HCT116 (cell line): ENCODE measurements at regions not wholly inside any gene's neighbourhood (a gene's known extent, or its start where the extent isn't known, plus 50 kb on each side); places are given as distances from the start of the nearest gene placed in this dataset.

ENCODE experiments used
- ATAC-seq: fragments of 200-7000 bp; cut with Tn5 transposase; 2 replicates; pipeline ENCODE4 v1.9.1; 2020; ENCODE audit warnings: mild to moderate bottlenecking, moderate library complexity
- BruUV-seq: library from RNA; stranded (reverse); fragments of 400-500 nt; replicated peaks from 2 replicates; lab custom pipeline; 2021; lab: Mats Ljungman, UMichigan
- CTCF ChIA-PET: fragments of 300-600 bp; sonication (Branson Sonifier 250); formaldehyde crosslinking; loops from one replicate; lab custom pipeline; 2021; ENCODE audit warnings: antibody characterized with exemption; lab: Charles Lee
- POLR2A ChIA-PET: fragments of 300-600, 350-600 bp; sonication (Branson Sonifier 250); formaldehyde crosslinking; loops from one replicate; lab custom pipeline; 2021; ENCODE audit warnings: antibody characterized with exemption; lab: Charles Lee
- RAD21 ChIA-PET, 2 experiments: fragments of 300-600 bp; sonication (Branson Sonifier 250); formaldehyde crosslinking; loops; one replicate each; lab custom pipeline; 2023; ENCODE audit warnings: low total read pairs in 2 of 2; ENCODE audit not compliant: uncharacterized antibody in 2 of 2, unreplicated experiment in 2 of 2, low non-redundant PET in 1 of 2; lab: Charles Lee
- DNase-seq: peaks from one replicate; pipeline ENCODE4 v3.0.0-alpha.2; 2010; ENCODE audit warnings: low read depth, low spot score
- H2AFZ ChIP-seq: fragments of 200-600 bp; shearing (Covaris generic), sonication (generic); 2 replicates; pipeline ENCODE4 v1.6.1; 2017; ENCODE audit warnings: low read depth, mixed run types, mixed read lengths, antibody characterized with exemption, low read length; ENCODE audit not compliant: poor library complexity, severe bottlenecking
- H3K27ac ChIP-seq: 2 replicates; pipeline ENCODE4 v1.5.1; 2012; ENCODE audit warnings: low read depth, low read length
- H3K27me3 ChIP-seq: fragments of 200-600 bp; sonication (generic); 2 replicates; pipeline ENCODE4 v1.6.1; 2016; ENCODE audit warnings: mixed run types, low read length, mixed read lengths; ENCODE audit not compliant: insufficient read depth
- H3K36me3 ChIP-seq, 2 experiments: fragments of 200-500 bp in 1 of 2; fragments of 200-600 bp in 1 of 2; sonication (Bioruptor generic) in 1 of 2; sonication (generic) in 1 of 2; 2 replicates each; pipeline versions ENCODE4 v1.5.1 to v1.6.1; 2014 to 2016; ENCODE audit warnings: low read length in 2 of 2, inconsistent platforms in 1 of 2, mixed read lengths in 1 of 2, mixed run types in 1 of 2; ENCODE audit not compliant: insufficient read depth in 2 of 2, control insufficient read depth in 1 of 2
- H3K4me1 ChIP-seq, 2 experiments: fragments of 200-600 bp in 1 of 2; sonication (generic) in 1 of 2; 2 replicates each; pipeline versions ENCODE4 v1.5.1 to v1.6.1; 2012 to 2017; ENCODE audit warnings: low read length in 2 of 2, inconsistent platforms in 1 of 2, mild to moderate bottlenecking in 1 of 2, mixed read lengths in 1 of 2, mixed run types in 1 of 2, moderate library complexity in 1 of 2; ENCODE audit not compliant: insufficient read depth in 2 of 2, control insufficient read depth in 1 of 2
- H3K4me2 ChIP-seq: fragments of 200-600 bp; sonication (generic); 2 replicates; pipeline ENCODE4 v1.6.1; 2017; ENCODE audit warnings: mixed run types, low read length, mixed read lengths
- H3K4me3 ChIP-seq, 2 experiments: fragments of 200-600 bp in 1 of 2; sonication (generic) in 1 of 2; replicated peaks in 1 of 2; 2 replicates each; pipeline ENCODE4 v1.5.1; 2011 to 2016; ENCODE audit warnings: low read length in 2 of 2, control low read depth in 1 of 2, low read depth in 1 of 2, mild to moderate bottlenecking in 1 of 2, mixed read lengths in 1 of 2, mixed run types in 1 of 2
- H3K79me2 ChIP-seq: fragments of 200-600 bp; sonication (generic); 2 replicates; pipeline ENCODE4 v1.6.1; 2017; ENCODE audit warnings: mild to moderate bottlenecking, mixed run types, low read length, moderate library complexity, mixed read lengths; ENCODE audit not compliant: insufficient read depth
- H3K9ac ChIP-seq: fragments of 200-600 bp; sonication (generic); 2 replicates; pipeline ENCODE4 v1.6.1; 2016; ENCODE audit warnings: low read length, mixed read lengths
- H3K9me2 ChIP-seq: fragments of 200-600 bp; sonication (generic), shearing (Covaris generic); 2 replicates; pipeline ENCODE4 v1.6.1; 2017; ENCODE audit warnings: mixed run types, mild to moderate bottlenecking, moderate library complexity; ENCODE audit not compliant: insufficient read depth
- H3K9me3 ChIP-seq, 2 experiments: fragments of 200-500 bp in 1 of 2; fragments of 200-600 bp in 1 of 2; sonication (Bioruptor generic) in 1 of 2; sonication (generic) in 1 of 2; 2 replicates each; pipeline ENCODE4 v1.6.1; 2014 to 2017; ENCODE audit warnings: low read length in 2 of 2, mixed read lengths in 2 of 2, inconsistent platforms in 1 of 2, low read depth in 1 of 2, mild to moderate bottlenecking in 1 of 2, mixed run types in 1 of 2, moderate library complexity in 1 of 2; ENCODE audit not compliant: control insufficient read depth in 1 of 2, insufficient read depth in 1 of 2
- H4K20me1 ChIP-seq: fragments of 200-600 bp; sonication (generic), shearing (Covaris generic); 2 replicates; pipeline ENCODE4 v1.6.1; 2017; ENCODE audit warnings: mixed run types, mild to moderate bottlenecking, moderate library complexity; ENCODE audit not compliant: insufficient read depth
- ATF3 ChIP-seq: IDR thresholded peaks from 2 replicates; pipeline ENCODE4 v1.6.1; 2012
- CBX3 ChIP-seq: IDR thresholded peaks from 2 replicates; pipeline ENCODE4 v1.6.1; 2012; ENCODE audit warnings: low read depth
- FOSL1 ChIP-seq: IDR thresholded peaks from 2 replicates; pipeline ENCODE4 v1.6.1; 2012; ENCODE audit warnings: low read depth
- MAX ChIP-seq: IDR thresholded peaks from 2 replicates; pipeline ENCODE4 v1.6.1; 2012
- SIN3A ChIP-seq: IDR thresholded peaks from 2 replicates; pipeline ENCODE4 v1.6.1; 2012; ENCODE audit warnings: low read depth
- YY1 ChIP-seq: IDR thresholded peaks from 2 replicates; pipeline ENCODE4 v1.6.1; 2011; ENCODE audit warnings: low read length, low read depth, moderate library complexity, mild to moderate bottlenecking; ENCODE audit not compliant: insufficient replicate concordance; ENCODE audit errors: extremely low read depth
- intact Hi-C: fragments of 100-400 bp; cut with micrococcal nuclease; formaldehyde crosslinking; loops from 2 replicates; pipeline ENCODE4 v1.10.0; 2022
- TF ChIP-seq, protein P1 (sequence below): IDR thresholded peaks from 2 replicates; pipeline ENCODE4 v1.6.1; 2011; ENCODE audit warnings: mild to moderate bottlenecking, low read length, moderate library complexity; ENCODE audit not compliant: insufficient replicate concordance; ENCODE audit errors: extremely low read depth
- TF ChIP-seq, protein P2 (sequence below): IDR thresholded peaks from 2 replicates; pipeline ENCODE4 v1.6.1; 2012; ENCODE audit warnings: low read depth
- TF ChIP-seq, protein P3 (sequence below), 3 experiments: fragments of 200-600 bp in 1 of 3; sonication (generic) in 1 of 3; IDR thresholded peaks in 2 of 3; conservative IDR thresholded peaks in 1 of 3; 2 replicates each; pipeline ENCODE4 v1.5.1; 2012 to 2017; ENCODE audit warnings: low read depth in 2 of 3, low read length in 2 of 3, antibody characterized with exemption in 1 of 3, borderline replicate concordance in 1 of 3, control low read depth in 1 of 3, mild to moderate bottlenecking in 1 of 3, mixed read lengths in 1 of 3, mixed run types in 1 of 3, moderate library complexity in 1 of 3; ENCODE audit not compliant: insufficient read depth in 1 of 3

GRCh38 chr6:84906514-84906913 lies 142.1 kb upstream of the TBX18 start:
- no peaks in the 10 kb centered on the region for H3K36me3 ChIP-seq
- intact Hi-C loops = no loop called here
- H3K9ac ChIP-seq = no peak overlapping the region
- ChIA-PET CTCF (no interaction called here), POLR2A (no interaction called here), RAD21 (no interaction called here)
- H3K4me3 ChIP-seq = no peak overlapping the region
- H3K9me2 ChIP-seq = no peaks in the 10 kb centered on the region
- ATAC-seq (no peak), DNase-seq (no peak)
- H3K4me2 ChIP-seq = no peak overlapping the region
- TF ChIP-seq MAX (no peak), SIN3A (no peak), ATF3 (no peak), YY1 (no peak), CBX3 (no peak), FOSL1 (no peak)
- TF ChIP-seq, protein P1, sequence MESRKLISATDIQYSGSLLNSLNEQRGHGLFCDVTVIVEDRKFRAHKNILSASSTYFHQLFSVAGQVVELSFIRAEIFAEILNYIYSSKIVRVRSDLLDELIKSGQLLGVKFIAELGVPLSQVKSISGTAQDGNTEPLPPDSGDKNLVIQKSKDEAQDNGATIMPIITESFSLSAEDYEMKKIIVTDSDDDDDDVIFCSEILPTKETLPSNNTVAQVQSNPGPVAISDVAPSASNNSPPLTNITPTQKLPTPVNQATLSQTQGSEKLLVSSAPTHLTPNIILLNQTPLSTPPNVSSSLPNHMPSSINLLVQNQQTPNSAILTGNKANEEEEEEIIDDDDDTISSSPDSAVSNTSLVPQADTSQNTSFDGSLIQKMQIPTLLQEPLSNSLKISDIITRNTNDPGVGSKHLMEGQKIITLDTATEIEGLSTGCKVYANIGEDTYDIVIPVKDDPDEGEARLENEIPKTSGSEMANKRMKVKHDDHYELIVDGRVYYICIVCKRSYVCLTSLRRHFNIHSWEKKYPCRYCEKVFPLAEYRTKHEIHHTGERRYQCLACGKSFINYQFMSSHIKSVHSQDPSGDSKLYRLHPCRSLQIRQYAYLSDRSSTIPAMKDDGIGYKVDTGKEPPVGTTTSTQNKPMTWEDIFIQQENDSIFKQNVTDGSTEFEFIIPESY = no peak
- TF ChIP-seq, protein P2, sequence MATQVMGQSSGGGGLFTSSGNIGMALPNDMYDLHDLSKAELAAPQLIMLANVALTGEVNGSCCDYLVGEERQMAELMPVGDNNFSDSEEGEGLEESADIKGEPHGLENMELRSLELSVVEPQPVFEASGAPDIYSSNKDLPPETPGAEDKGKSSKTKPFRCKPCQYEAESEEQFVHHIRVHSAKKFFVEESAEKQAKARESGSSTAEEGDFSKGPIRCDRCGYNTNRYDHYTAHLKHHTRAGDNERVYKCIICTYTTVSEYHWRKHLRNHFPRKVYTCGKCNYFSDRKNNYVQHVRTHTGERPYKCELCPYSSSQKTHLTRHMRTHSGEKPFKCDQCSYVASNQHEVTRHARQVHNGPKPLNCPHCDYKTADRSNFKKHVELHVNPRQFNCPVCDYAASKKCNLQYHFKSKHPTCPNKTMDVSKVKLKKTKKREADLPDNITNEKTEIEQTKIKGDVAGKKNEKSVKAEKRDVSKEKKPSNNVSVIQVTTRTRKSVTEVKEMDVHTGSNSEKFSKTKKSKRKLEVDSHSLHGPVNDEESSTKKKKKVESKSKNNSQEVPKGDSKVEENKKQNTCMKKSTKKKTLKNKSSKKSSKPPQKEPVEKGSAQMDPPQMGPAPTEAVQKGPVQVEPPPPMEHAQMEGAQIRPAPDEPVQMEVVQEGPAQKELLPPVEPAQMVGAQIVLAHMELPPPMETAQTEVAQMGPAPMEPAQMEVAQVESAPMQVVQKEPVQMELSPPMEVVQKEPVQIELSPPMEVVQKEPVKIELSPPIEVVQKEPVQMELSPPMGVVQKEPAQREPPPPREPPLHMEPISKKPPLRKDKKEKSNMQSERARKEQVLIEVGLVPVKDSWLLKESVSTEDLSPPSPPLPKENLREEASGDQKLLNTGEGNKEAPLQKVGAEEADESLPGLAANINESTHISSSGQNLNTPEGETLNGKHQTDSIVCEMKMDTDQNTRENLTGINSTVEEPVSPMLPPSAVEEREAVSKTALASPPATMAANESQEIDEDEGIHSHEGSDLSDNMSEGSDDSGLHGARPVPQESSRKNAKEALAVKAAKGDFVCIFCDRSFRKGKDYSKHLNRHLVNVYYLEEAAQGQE = no peak
- TF ChIP-seq, protein P3, sequence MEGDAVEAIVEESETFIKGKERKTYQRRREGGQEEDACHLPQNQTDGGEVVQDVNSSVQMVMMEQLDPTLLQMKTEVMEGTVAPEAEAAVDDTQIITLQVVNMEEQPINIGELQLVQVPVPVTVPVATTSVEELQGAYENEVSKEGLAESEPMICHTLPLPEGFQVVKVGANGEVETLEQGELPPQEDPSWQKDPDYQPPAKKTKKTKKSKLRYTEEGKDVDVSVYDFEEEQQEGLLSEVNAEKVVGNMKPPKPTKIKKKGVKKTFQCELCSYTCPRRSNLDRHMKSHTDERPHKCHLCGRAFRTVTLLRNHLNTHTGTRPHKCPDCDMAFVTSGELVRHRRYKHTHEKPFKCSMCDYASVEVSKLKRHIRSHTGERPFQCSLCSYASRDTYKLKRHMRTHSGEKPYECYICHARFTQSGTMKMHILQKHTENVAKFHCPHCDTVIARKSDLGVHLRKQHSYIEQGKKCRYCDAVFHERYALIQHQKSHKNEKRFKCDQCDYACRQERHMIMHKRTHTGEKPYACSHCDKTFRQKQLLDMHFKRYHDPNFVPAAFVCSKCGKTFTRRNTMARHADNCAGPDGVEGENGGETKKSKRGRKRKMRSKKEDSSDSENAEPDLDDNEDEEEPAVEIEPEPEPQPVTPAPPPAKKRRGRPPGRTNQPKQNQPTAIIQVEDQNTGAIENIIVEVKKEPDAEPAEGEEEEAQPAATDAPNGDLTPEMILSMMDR (IDR thresholded peaks at IDR 0.05 in 2 of 3, conservative IDR thresholded peaks at IDR 0.05 in 1 of 3; ENCODE audit: borderline replicate concordance in 1 of 3, insufficient read depth in 1 of 3, low read depth in 2 of 3, low read length in 2 of 3) = no peak
- H3K27ac ChIP-seq = no peak overlapping the region
- H3K4me1 ChIP-seq = no peaks in the 10 kb centered on the region
- H3K27me3 ChIP-seq = peaks cover 19% of the 10 kb centered on the region; the same call in 1 of the 2 replicates
- H3K9me3 ChIP-seq = no peaks in the 10 kb centered on the region
- no peaks in the 10 kb centered on the region for H3K79me2 ChIP-seq
- no peak overlapping the region for H2AFZ ChIP-seq
- BruUV-seq = no TSS peak
- no peaks in the 10 kb centered on the region; the same call in 1 of the 2 replicates for H4K20me1 ChIP-seq
